PC-9 (cell line): ENCODE measurements at regions not wholly inside any gene's neighbourhood (a gene's known extent, or its start where the extent isn't known, plus 50 kb on each side); places are given as distances from the start of the nearest gene placed in this dataset.
"Not testable (repeated sequence)": the region's sequence is repeated elsewhere in the genome, so short reads cannot be mapped to it uniquely, and the experiment has no call there.

Experiments used
- BruUV-seq: library from RNA; stranded (reverse); fragments of 400-500 nt; replicated peaks from 2 replicates; lab custom pipeline; 2021; lab: Mats Ljungman, UMichigan
- CTCF ChIA-PET: fragments of 300-600 bp; sonication (Branson Sonifier 250); formaldehyde crosslinking; loops from one replicate; lab custom pipeline; 2022; ENCODE audit warnings: antibody characterized with exemption; lab: Charles Lee
- POLR2A ChIA-PET: fragments of 300-600 bp; sonication (Branson Sonifier 250); formaldehyde crosslinking; loops from one replicate; lab custom pipeline; 2022; ENCODE audit warnings: antibody characterized with exemption; ENCODE audit not compliant: unreplicated experiment; lab: Charles Lee
- DNase-seq, 2 experiments: peaks; one replicate each; pipeline versions ENCODE4 v3.0.0 to v3.0.0-alpha.2; 2015 to 2022; ENCODE audit warnings: mixed read lengths in 1 of 2
- H2AFZ ChIP-seq: fragments of 200-600 bp; sonication (generic); 2 replicates; pipeline ENCODE4 v1.8.1; 2017; ENCODE audit warnings: antibody characterized with exemption
- H3F3A ChIP-seq: fragments of 200-600 bp; sonication (generic); 2 replicates; pipeline ENCODE4 v1.8.1; 2017; ENCODE audit warnings: antibody characterized with exemption, mild to moderate bottlenecking, low read depth; ENCODE audit not compliant: insufficient read depth
- H3K27ac ChIP-seq: fragments of 200-600 bp; sonication (generic); 2 replicates; pipeline ENCODE4 v1.6.1; 2016; ENCODE audit warnings: mixed run types
- H3K27me3 ChIP-seq: fragments of 200-600 bp; sonication (generic); 2 replicates; pipeline ENCODE4 v1.6.1; 2016; ENCODE audit warnings: low read depth, mixed run types; ENCODE audit not compliant: insufficient read depth
- H3K36me3 ChIP-seq: fragments of 200-600 bp; sonication (generic); 2 replicates; pipeline ENCODE4 v1.6.1; 2016; ENCODE audit warnings: low read depth, mixed run types
- H3K4me1 ChIP-seq: fragments of 200-600 bp; sonication (generic); replicated peaks from 2 replicates; pipeline ENCODE4 v1.6.1; 2016; ENCODE audit warnings: mixed run types; ENCODE audit not compliant: insufficient read depth
- H3K4me2 ChIP-seq: fragments of 200-600 bp; sonication (generic); 2 replicates; pipeline ENCODE4 v1.6.1; 2017; ENCODE audit warnings: mixed run types
- H3K4me3 ChIP-seq: fragments of 200-600 bp; sonication (generic); 2 replicates; pipeline ENCODE4 v1.6.1; 2016; ENCODE audit warnings: mixed run types
- H3K79me2 ChIP-seq: fragments of 200-600 bp; sonication (generic); 2 replicates; pipeline ENCODE4 v1.6.1; 2017; ENCODE audit warnings: low read depth, mixed run types
- H3K9me2 ChIP-seq: fragments of 200-600 bp; sonication (generic); 2 replicates; pipeline ENCODE4 v1.8.1; 2017; ENCODE audit warnings: mild to moderate bottlenecking; ENCODE audit not compliant: insufficient read depth
- H3K9me3 ChIP-seq: fragments of 200-600 bp; sonication (generic); 2 replicates; pipeline ENCODE4 v1.8.1; 2016; ENCODE audit warnings: low read depth; ENCODE audit not compliant: insufficient read depth
- H4K20me1 ChIP-seq: fragments of 200-600 bp; sonication (generic); 2 replicates; pipeline ENCODE4 v1.8.1; 2017; ENCODE audit not compliant: insufficient read depth
- CTCF ChIP-seq: fragments of 200-600 bp; sonication (generic); conservative IDR thresholded peaks from 2 replicates; pipeline ENCODE4 v1.6.1; 2017; ENCODE audit warnings: mixed run types, antibody characterized with exemption, mild to moderate bottlenecking, moderate library complexity
- EZH2 ChIP-seq: fragments of 200-600 bp; sonication (generic); IDR thresholded peaks from 2 replicates; pipeline ENCODE4 v1.8.0; 2017; ENCODE audit warnings: antibody characterized with exemption, low read depth
- intact Hi-C: fragments of 100-400 bp; cut with micrococcal nuclease; formaldehyde crosslinking; loops from one replicate; pipeline ENCODE4 v1.10.0; 2022; ENCODE audit not compliant: unreplicated experiment

DNA sequence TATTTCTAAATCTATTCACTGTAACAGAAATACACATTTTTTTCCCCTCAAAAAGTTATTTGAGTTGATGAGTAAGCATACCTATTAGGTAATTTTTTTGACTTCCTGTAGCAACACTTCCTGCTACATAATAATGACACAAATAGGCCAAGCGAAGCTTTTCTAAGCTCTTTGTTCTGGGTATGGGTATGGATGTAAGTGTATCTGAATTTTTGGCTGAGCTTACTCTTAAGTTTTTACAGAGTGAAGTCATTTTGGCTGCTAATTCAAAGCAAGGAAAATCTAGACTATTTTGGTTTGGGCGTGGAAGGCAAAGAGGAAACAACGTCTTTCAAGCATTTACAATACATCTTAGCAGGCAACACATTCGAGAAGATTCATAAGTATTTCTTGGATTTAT is 1206.0 kb upstream of the FLRT2 start:
- no peaks in the 10 kb centered on the region for H3K9me2 ChIP-seq
- TF ChIP-seq CTCF (no peak), EZH2 (no peak)
- no peak for DNase-seq
- H2AFZ ChIP-seq = no peak overlapping the region
- H3K27me3 ChIP-seq = no peaks in the 10 kb centered on the region
- POLR2A ChIA-PET = no interaction called here
- H3K36me3 ChIP-seq = no peaks in the 10 kb centered on the region
- no peak overlapping the region for H3K4me2 ChIP-seq
- no peaks in the 10 kb centered on the region for H3K4me1 ChIP-seq
- H4K20me1 ChIP-seq = no peaks in the 10 kb centered on the region
- no peaks in the 10 kb centered on the region for H3K79me2 ChIP-seq
- no TSS peak for BruUV-seq
- no peak overlapping the region for H3K27ac ChIP-seq
- CTCF ChIA-PET = no interaction called here
- no peaks in the 10 kb centered on the region for H3K9me3 ChIP-seq
- no peak overlapping the region for H3K4me3 ChIP-seq
- intact Hi-C loops = loop anchor here (5.0 kb wide), 1 partner anchor 463 kb away; no protein-coding TSS in a partner anchor
- no peaks in the 10 kb centered on the region for H3F3A ChIP-seq

- no peak overlapping the region for H2AFZ ChIP-seq
- TF ChIP-seq EZH2 = no peak
- TF ChIP-seq CTCF = no peak
- no peaks in the 10 kb centered on the region for H3K9me3 ChIP-seq
- CTCF ChIA-PET = no interaction called here
- DNase-seq = no peak
- no peaks in the 10 kb centered on the region for H4K20me1 ChIP-seq
- no peak overlapping the region for H3K4me3 ChIP-seq
- H3K4me2 ChIP-seq = no peak overlapping the region
- intact Hi-C loops = no loop called here
- no peaks in the 10 kb centered on the region for H3K36me3 ChIP-seq
- BruUV-seq = no TSS peak
- no peak overlapping the region for H3K27ac ChIP-seq
- no peaks in the 10 kb centered on the region for H3K9me2 ChIP-seq
- no peaks in the 10 kb centered on the region for H3K27me3 ChIP-seq
- no peaks in the 10 kb centered on the region for H3K79me2 ChIP-seq
- H3K4me1 ChIP-seq = no peaks in the 10 kb centered on the region
- POLR2A ChIA-PET = no interaction called here
- no peaks in the 10 kb centered on the region for H3F3A ChIP-seq
Observed at GRCh38 chr14:84336433-84336832, 1193.5 kb upstream of the FLRT2 start.

GRCh38 chr14:84340938-84341337 is 1189.0 kb upstream of the FLRT2 start:
- TF ChIP-seq EZH2 = no peak
- no peak for TF ChIP-seq CTCF
- no peak overlapping the region for H3K27ac ChIP-seq
- H3K9me3 ChIP-seq = no peaks in the 10 kb centered on the region
- H3K9me2 ChIP-seq = no peaks in the 10 kb centered on the region
- ChIA-PET POLR2A (no interaction called here), CTCF (no interaction called here)
- intact Hi-C loops = no loop called here
- no peaks in the 10 kb centered on the region for H3K27me3 ChIP-seq
- no peaks in the 10 kb centered on the region for H4K20me1 ChIP-seq
- no TSS peak for BruUV-seq
- no peaks in the 10 kb centered on the region for H3F3A ChIP-seq
- no peak for DNase-seq
- H3K36me3 ChIP-seq = no peaks in the 10 kb centered on the region
- no peak overlapping the region for H3K4me3 ChIP-seq
- H3K4me1 ChIP-seq = no peaks in the 10 kb centered on the region
- no peak overlapping the region for H3K4me2 ChIP-seq
- no peak overlapping the region for H2AFZ ChIP-seq
- H3K79me2 ChIP-seq = no peaks in the 10 kb centered on the region

GRCh38 chr14:84341867-84342266 is 1188.1 kb upstream of the FLRT2 start:
- intact Hi-C loops, CTCF ChIA-PET, H3K27me3 ChIP-seq, H3K27ac ChIP-seq, H3K9me3 ChIP-seq, BruUV-seq, H4K20me1 ChIP-seq, H3K4me3 ChIP-seq, H2AFZ ChIP-seq, H3K9me2 ChIP-seq, H3F3A ChIP-seq, H3K36me3 ChIP-seq, H3K4me2 ChIP-seq, H3K4me1 ChIP-seq, H3K79me2 ChIP-seq, DNase-seq, POLR2A ChIA-PET: not testable (repeated sequence)
